ENCODE measurements at regions not wholly inside any gene's neighbourhood (a gene's known extent, or its start where the extent isn't known, plus 50 kb on each side); places are given as distances from the start of the nearest gene placed in this dataset.

DNA sequence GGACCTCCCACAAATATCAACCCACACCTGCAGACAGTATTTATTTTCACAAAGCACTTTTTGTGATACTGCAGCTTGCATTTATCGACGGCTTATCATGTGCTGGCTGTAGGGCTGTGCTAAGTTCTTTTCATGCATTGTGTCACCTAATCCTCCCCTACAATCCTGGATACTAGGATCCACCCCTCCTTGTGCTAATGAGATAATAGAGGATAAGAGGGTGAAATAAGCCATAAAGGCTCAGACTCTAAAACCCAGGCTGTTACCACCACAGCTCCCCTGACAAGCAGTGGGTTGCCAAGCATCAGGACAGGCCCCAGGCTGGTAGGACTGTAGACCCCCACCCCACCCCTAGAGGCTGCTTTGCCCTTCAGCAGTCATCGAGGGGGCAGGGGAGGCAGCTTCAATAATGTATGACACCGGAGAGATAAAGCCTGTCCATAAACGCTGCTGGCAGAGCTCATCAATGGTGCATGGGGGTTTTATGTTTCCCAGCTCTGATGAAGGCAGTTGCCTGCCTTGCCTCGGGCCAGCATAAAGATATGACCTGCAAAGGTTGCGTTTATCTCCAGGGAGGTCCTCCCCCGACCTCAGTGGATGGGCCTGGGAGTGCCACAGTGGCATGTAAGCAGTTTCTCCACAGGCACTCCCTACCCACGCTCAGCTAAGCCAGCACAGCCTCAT lies 73.9 kb upstream of the C16orf82 start:
- DNase-seq: no peak

DNA sequence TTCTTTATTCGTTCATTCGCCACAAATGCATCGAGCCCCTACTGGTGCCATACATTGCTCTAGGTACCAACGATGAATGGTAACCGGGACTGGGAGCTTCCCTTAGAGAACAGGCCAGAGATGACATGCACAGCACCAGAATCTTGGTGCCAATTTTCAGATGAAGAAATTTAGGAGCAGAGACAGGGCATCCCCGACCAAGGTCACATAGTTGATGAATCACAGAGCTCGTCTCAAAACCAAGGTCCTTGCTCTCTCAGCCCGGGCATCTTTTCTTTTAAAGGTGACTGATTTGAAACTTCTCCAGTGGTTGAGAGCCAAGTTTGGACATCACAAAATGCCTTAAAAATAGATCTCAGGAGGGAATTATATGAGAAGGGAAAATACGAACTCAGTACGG lies 73.2 kb upstream of the C16orf82 start:
- DNase-seq: no peak

DNA sequence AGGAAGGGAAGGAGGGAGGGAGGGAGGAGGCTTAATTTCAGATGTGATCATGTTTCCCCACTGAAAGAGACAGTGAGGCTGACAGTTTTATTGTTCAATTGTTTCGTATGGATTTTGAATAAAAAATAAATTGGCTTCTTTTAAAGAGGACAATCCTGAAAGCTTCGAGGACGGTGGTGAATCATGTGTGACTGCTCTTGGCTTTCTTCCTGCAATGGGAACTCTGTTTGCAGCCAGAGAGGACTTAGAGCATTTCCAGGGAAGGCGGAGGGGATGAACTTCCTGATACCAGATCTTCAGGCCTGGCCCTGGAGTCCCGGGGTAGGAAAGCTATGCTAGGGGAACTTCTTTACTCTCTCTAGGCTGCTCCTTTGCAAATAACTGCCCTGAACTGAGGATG lies 72.8 kb upstream of the C16orf82 start:
- DNase-seq: no peak

DNA sequence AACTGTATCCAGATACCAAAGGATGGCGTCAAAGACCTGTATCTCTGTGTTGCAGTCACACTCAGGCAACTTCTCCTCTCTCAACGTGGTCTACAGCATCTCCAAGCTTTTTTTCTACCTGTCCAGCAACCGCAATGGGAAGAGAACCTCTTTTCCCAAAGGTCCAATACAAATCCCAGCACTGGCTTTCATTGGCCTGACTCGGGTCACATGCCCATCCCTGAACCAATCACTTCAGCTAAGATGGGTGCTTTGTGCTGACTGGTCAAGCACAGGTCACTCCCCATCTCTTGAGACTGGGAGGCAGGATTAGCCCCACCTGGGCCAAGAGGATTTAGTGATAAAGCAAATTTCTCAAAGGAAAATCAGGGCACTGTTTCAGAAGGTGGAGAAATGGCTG lies 71.2 kb upstream of the C16orf82 start:
- DNase-seq: no peak

DNA sequence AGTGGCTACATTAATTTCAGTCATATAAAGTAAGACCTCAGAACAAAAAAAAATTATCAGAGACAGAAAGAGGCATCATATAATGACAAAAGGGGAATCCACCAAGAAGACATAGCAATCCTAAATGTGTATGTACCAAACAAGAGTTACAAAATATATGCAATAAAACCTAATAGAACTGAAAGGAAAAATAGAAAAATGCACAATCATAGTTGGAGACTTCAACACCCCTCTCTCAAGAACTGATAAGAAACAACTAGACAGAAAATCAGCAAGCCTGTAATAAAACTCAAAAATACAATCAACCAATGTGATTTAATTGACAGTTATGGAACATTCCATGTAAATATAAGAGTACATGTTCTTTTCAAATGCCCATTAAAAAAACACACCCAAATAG lies 61.3 kb upstream of the C16orf82 start:
- DNase-seq: no peak

Measured in activated CD4-positive, alpha-beta T cell treated with anti-CD3 and anti-CD28 coated beads for 48 hours (primary cell).